Urinary bladder (tissue), 3 donors: ENCODE measurements at regions not wholly inside any gene's neighbourhood (a gene's known extent, or its start where the extent isn't known, plus 50 kb on each side); places are given as distances from the start of the nearest gene placed in this dataset.
"Not testable (repeated sequence)": the region's sequence is repeated elsewhere in the genome, so short reads cannot be mapped to it uniquely, and the experiment has no call there.

ENCODE experiments used
- DNase-seq: peaks from one replicate; pipeline ENCODE4 v3.0.0-alpha.2; 2015; ENCODE audit errors: extremely low spot score
- H3K27ac ChIP-seq: one replicate; pipeline ENCODE4 v1.5.1; 2013; ENCODE audit warnings: low read depth, mild to moderate bottlenecking, moderate library complexity
- H3K36me3 ChIP-seq: one replicate; pipeline ENCODE4 v1.6.1; 2013; ENCODE audit warnings: mild to moderate bottlenecking, moderate library complexity; ENCODE audit not compliant: insufficient read depth
- H3K4me1 ChIP-seq: one replicate; pipeline ENCODE4 v1.6.1; 2013; ENCODE audit warnings: mild to moderate bottlenecking, moderate library complexity; ENCODE audit not compliant: insufficient read depth
- H3K4me3 ChIP-seq: one replicate; pipeline ENCODE4 v1.5.1; 2013; ENCODE audit warnings: low read depth, low read length
- WGBS: extraction: QIAGEN DNeasy Blood & Tissue Kit; methylation state at CpG from one replicate; pipeline ENCODE4 v1.1.7; 2013; 5-methylcytosine and 5-hydroxymethylcytosine counted together
- donor health status: healthy with polysubstance abuse.
- donor health status: healthy.

DNA sequence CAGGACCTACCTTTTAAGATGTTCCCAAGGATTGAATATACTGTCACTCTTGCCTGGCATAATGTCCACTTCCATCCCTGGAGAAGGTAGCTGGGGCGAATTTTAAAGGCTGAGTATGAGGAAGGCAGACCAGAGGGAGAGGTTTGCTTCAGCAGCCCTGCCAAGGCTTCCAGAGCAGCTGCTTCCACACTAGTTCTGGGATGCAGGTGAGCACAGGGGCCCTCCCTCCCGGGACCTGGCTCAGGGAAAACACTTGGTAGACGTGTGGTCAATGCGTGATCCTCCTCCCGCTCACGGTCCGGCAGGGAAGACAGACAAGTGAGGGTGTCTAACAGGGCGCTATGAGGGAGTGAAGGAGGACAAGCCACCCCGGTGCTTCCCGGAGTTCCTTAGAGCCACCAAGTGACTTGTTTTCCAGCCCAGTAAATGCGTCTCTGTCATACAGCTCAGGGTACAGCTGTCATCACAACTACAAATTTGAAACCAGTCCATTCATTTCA is 327.6 kb downstream of the ARRDC4 start:
- H3K36me3 ChIP-seq: no peaks in the 10 kb centered on the region
- H3K27ac ChIP-seq: no peak overlapping the region
- H3K4me3 ChIP-seq: no peak overlapping the region
- no peaks in the 10 kb centered on the region for H3K4me1 ChIP-seq
- no peak for DNase-seq
- 87% methylated on average over 11 of the region's 11 CpGs for WGBS

DNA sequence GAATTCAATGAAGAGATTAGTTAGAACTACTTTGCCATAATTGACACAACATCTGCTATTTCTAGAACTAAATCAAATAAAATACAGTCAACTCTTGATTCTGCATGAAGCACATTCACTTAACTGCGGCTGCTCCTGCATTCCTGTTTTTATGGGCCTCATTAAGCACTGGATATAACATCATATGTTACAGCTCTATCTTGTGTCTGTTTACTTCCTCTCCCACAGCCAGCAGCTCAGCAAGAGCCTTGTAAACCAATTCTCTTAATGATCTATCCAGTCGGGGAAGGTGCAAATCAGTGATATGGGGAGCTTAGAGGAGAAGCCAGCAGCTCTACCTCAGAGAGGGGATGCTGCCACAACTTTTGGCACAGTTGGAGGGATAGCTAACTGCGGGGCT is 329.2 kb downstream of the ARRDC4 start:
- Histone ChIP-seq H3K4me1 (no peaks in the 10 kb centered on the region), H3K27ac (no peak overlapping the region), H3K4me3 (no peak overlapping the region), H3K36me3 (no peaks in the 10 kb centered on the region)
- WGBS: 25% methylated on average over 3 of the region's 3 CpGs
- no peak for DNase-seq

DNA sequence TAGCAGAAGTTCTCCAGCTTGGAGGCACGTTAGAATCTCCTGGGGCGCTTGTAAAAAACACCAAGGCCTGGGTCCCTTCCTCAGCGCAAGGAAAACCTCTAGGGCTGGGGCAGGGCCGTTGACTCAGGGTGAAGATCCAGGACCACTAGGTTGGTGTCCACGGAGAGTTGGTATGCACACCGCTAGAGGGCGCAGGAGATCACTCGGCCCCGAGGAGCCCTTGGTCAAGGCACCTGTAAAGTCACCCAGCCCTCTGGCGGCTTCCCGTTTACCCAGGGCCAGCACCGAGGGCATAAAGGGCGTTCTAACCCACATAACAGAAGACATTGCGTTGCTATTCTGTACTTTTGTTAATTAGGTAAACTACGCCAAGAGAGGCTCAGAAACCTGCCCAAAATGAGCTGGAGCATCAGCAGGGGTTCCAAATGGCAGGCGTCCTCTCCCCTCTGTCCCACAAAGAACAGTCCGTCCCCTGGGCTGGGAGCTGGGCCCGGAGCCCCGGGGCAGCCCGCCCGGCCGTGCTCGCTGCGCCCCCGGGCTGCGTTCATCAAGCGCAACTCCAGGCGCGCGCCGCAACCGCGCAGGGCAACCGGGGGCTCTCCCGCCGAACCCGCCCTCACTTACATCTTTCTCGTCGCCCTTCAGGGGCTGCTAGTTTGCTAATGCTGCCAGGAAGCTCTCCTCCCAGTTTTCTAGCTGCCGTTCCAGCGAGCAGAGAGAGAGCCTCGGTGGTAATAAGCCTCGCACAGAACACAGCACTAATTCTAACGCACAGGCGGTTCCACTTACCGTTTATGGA is 332.1 kb downstream of the ARRDC4 start:
- Histone ChIP-seq H3K27ac (no peak overlapping the region), H3K36me3 (no peaks in the 10 kb centered on the region), H3K4me1 (no peaks in the 10 kb centered on the region), H3K4me3 (no peak overlapping the region)
- no peak for DNase-seq
- 2% methylated on average over 46 of the region's 46 CpGs for WGBS

DNA sequence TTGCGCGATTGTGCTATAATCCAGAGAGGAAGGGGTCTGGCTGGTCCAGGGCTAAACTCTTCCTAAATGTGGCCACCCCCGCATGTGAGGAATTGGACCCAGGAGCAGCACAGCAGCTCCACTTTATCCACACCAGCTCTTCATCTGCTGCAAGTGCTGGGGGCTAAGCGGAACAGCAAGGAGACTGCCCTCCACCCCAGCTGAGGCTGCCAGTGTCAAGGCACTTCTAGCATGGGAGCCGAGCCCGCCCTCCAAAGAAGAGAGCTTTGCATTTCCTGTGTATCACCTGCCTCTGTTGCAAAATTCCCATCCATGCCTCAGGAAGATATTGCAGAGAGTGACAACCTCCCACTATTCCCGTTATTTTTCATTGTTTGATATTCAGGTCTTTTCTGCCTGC is 333.6 kb downstream of the ARRDC4 start:
- Histone ChIP-seq H3K36me3 (no peaks in the 10 kb centered on the region), H3K4me3 (no peak overlapping the region), H3K4me1 (no peaks in the 10 kb centered on the region), H3K27ac (no peak overlapping the region)
- no peak for DNase-seq
- WGBS: 62% methylated on average over 7 of the region's 7 CpGs

DNA sequence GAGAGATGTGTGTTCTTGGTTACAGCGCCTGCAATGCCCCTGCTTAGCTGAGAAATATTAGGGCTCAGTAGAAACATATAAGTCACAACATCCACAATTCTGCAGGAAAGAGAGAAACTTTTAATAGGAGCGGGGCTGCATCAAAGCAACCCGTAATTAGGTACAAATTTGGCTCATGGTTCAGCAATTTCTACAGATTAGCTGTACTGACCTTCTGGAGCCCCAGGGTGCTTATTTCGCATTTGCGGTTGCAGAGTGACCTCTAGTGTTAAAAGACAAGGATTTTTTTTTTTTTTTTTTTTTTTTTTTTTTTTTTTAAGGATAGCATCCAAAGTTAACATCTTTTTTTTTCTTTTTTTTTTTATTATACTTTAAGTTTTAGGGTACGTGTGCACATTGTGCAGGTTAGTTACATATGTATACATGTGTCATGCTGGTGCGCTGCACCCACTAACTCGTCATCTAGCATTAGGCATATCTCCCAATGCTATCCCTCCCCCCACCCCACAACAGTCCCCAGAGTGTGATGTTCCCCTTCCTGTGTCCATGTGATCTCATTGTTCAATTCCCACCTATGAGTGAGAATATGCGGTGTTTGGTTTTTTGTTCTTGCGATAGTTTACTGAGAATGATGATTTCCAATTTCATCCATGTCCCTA is 334.7 kb downstream of the ARRDC4 start:
- WGBS: 25% methylated on average over 8 of the region's 10 CpGs
- peak; percentile 17 for DNase-seq
- H3K36me3 ChIP-seq, H3K27ac ChIP-seq, H3K4me3 ChIP-seq, H3K4me1 ChIP-seq: not testable (repeated sequence)

DNA sequence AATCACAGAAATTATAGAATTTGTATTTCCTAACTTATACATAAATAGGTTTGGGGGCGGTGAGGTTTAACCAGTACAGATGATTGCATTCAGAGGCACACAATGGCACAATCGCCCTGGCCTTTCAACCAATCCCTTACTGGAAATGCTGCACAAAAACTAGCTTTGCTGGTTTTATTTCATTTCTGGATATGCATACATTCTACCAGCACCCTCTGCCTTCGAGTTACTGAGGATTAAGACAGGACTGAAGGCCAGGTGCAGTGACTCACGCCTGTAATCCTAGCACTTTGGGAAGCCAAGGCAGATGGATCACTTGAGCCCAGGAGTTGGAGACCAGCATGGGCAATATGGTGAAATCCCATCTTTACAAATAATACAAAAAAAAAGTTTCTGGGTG is 336.1 kb downstream of the ARRDC4 start:
- WGBS: 57% methylated on average over 4 of the region's 4 CpGs
- Histone ChIP-seq H3K36me3 (no peaks in the 10 kb centered on the region), H3K4me3 (no peak overlapping the region), H3K27ac (no peak overlapping the region), H3K4me1 (no peaks in the 10 kb centered on the region)
- no peak for DNase-seq

DNA sequence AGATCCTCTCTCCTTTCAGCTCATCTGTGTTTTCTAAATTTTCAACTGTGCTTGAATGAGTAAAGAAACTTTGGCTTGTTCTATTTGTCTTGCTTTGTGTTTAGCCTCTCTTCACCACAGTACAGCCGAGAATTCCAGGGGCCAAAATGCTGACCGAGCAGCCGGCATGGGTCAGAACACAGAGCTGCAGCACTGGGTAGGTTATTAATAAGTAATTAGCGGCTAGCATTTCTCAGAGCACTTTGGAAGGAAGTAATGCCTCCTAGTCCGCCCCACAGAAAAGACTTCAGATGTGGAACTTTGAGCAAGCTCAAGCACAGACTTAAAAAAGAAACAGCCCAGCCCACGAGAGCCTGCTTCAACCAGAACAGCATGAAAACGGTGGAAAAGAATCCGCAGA is 343.9 kb downstream of the ARRDC4 start:
- no peak overlapping the region for H3K4me3 ChIP-seq
- WGBS: 77% methylated on average over 8 of the region's 8 CpGs
- H3K27ac ChIP-seq: no peak overlapping the region
- H3K4me1 ChIP-seq: no peaks in the 10 kb centered on the region
- no peaks in the 10 kb centered on the region for H3K36me3 ChIP-seq
- no peak for DNase-seq

DNA sequence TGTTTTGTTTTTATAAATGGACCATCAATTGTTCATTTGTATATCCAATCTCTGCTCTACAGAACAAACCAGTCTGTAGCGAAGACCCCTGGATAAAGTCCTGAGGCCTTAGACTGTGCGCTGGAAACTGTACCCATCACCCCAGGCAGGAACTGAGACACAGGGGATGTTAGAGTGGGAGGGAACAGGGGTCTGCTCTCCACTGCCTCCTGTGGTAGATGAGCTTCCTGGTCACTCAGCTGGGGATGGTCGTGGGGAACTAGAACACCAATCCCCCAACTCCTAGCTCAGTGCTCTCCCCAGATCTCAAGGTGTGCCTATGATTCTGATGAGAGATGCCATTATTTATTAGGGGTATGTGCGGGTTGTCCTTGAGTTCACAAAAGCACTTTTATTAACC is 340.2 kb upstream of the IGF1R start:
- WGBS: 88% methylated on average over 4 of the region's 4 CpGs
- Histone ChIP-seq H3K4me3 (no peak overlapping the region), H3K36me3 (peaks cover 1% of the 10 kb centered on the region)

DNA sequence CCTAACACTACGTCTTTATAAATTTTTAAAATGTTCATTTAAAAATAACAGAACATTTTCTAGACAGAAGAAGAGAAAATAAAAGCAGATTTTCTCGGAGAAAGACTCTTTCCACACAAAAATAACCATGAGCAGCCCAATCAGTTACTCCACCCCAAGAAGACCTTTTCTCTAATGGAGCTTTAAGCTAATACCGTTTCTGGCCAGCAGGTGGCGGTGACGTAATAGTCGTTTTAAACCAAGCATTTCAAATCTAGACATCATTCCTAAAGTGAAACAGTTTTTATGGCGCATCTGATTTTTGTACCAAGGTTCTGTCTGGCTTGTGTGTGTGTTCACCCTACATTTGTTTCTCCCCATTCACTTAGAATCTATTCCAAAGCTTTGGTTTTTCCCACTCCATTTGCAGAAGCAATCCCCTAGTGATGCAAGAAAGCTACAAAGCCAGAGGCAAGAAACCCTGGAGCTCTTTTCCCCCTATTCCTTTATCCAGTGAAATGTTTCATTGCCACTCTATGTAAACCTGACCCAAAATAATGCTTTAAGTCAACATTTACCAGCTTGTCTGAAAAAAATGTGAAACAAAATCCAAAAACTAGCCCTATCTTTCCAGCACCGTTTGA is 336.7 kb upstream of the IGF1R start:
- H3K4me3 ChIP-seq: no peak overlapping the region
- WGBS: 13% methylated on average over 8 of the region's 8 CpGs
- no peaks in the 10 kb centered on the region for H3K4me1 ChIP-seq
- H3K36me3 ChIP-seq: peaks cover 1% of the 10 kb centered on the region
- peak; percentile 63 for DNase-seq
- no peak overlapping the region for H3K27ac ChIP-seq

More for the DNA sequence above, 340.2 kb upstream of the IGF1R start:
- DNase-seq: no peak
- H3K27ac ChIP-seq: no peak overlapping the region
- H3K4me1 ChIP-seq: no peaks in the 10 kb centered on the region

DNA sequence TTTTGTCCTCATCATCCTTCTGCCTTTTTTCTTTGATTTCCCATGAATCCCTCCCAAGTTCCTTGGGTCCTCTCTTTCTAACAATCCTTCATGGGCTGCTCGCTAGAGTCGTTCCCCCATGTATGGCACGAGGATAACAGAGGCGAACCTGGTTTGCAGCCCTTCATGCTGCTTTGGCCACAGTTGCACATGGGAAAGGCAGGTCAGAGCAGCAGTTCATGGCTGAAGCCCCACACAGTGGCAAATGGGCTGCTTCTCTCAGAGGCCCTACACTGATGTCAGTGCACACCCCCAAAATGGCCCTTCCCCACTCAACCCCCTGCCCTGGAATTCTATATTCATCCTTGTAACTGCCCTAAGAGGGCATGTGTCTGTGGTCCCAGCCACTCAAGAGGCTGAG is 335.4 kb upstream of the IGF1R start:
- no peak for DNase-seq
- H3K27ac ChIP-seq: no peak overlapping the region
- peaks cover 1% of the 10 kb centered on the region for H3K36me3 ChIP-seq
- WGBS: 87% methylated on average over 4 of the region's 4 CpGs
- no peaks in the 10 kb centered on the region for H3K4me1 ChIP-seq
- no peak overlapping the region for H3K4me3 ChIP-seq

DNA sequence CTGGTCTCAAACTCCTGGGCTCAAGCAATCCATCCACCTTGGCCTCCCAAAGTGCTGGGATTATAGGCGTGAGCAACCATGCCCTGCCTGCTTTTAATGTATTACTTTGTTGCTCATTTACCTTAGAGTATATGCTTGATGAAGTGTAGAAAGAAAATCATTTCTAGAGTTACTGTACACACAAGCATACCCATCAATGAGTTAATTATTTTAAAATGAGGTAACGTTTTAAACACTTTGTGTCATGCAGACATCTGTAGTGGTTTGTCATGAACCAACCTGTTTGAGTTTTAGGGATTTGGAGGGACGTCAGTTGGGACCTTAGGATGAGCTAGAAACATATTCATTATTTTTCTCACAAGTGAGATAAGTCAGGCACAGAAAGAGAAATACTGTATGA is 332.4 kb upstream of the IGF1R start:
- H3K27ac ChIP-seq: no peak overlapping the region
- peaks cover 1% of the 10 kb centered on the region for H3K36me3 ChIP-seq
- WGBS: 51% methylated on average over 3 of the region's 3 CpGs
- H3K4me3 ChIP-seq: no peak overlapping the region
- H3K4me1 ChIP-seq: no peaks in the 10 kb centered on the region
- DNase-seq: no peak

DNA sequence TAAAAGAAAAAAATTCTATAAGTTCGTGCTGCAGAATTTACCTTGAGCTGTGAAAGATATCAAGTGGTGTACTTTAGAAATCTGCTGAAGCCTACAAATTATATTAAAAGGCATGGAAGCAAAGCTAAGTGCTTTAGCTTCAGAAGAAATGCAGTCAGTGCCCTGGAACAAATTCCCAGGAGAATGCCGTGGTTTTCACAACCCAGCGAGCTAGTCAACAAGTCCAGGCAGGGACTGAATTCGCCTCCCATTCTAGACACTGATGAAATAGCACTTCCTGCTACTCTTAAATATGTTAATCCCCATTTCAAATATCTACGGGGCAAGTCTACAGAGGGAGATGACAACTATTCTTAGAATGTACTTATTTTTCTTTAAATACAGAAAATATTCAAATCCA is 326.4 kb upstream of the IGF1R start:
- no peak overlapping the region for H3K4me3 ChIP-seq
- no peaks in the 10 kb centered on the region for H3K36me3 ChIP-seq
- H3K27ac ChIP-seq: no peak overlapping the region
- WGBS: 53% methylated on average over 5 of the region's 5 CpGs
- peak; percentile 17 for DNase-seq
- no peaks in the 10 kb centered on the region for H3K4me1 ChIP-seq

DNA sequence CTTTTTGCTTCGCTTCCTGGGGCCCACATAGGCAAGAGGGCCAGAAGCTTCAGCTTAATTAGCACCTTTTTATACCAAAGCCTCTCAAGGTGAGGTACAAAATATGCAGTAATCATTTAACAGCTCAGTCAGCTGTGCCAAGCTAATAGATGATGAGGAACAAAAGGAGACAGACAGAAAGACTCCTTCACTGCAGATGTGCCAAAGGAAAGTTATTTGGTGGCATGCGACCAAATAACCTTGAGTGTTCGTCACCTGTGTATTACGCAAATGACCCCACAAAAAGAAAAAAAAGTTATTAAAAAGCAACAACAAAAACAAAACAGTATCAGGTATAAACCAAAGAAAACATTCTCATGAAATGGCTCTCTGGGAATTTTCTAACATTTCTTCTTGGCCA is 325.8 kb upstream of the IGF1R start:
- H3K4me3 ChIP-seq: no peak overlapping the region
- no peaks in the 10 kb centered on the region for H3K36me3 ChIP-seq
- H3K4me1 ChIP-seq: no peaks in the 10 kb centered on the region
- 85% methylated on average over 4 of the region's 4 CpGs for WGBS
- H3K27ac ChIP-seq: no peak overlapping the region
- DNase-seq: no peak
